ENCODE measurements at regions not wholly inside any gene's neighbourhood (a gene's known extent, or its start where the extent isn't known, plus 50 kb on each side); places are given as distances from the start of the nearest gene placed in this dataset.

- Histone ChIP-seq H3K27ac (ENCODE audit: low read length) (no peak overlapping the region), H3K27me3 (ENCODE audit: control insufficient read depth, insufficient read depth, low read length) (no peaks in the 10 kb centered on the region), H3K4me1 (ENCODE audit: control insufficient read depth, insufficient read depth, low read length) (no peaks in the 10 kb centered on the region), H3K4me3 (ENCODE audit: low read depth in 2 of 2, low read length in 2 of 2) (no peak overlapping the region), H3K9me3 (ENCODE audit: control insufficient read depth, insufficient read depth, low read depth, low read length) (no peaks in the 10 kb centered on the region), H3K36me3 (ENCODE audit: control insufficient read depth, insufficient read depth, low read length) (no peaks in the 10 kb centered on the region)
- intact Hi-C loops (cut with micrococcal nuclease; ENCODE audit: unreplicated experiment) = no loop called here
- ChIA-PET POLR2A (no interaction called here), CTCF (no interaction called here)
- TF ChIP-seq TCF7L2 (IDR thresholded peaks at IDR 0.05; ENCODE audit: low read depth, low read length) (no peak), CTCF (IDR thresholded peaks at IDR 0.05) (no peak), POLR2AphosphoS5 (IDR thresholded peaks at IDR 0.05; ENCODE audit: low read depth, low read length) (no peak), REST (IDR thresholded peaks at IDR 0.05; ENCODE audit: insufficient read depth in 1 of 2, low read depth in 2 of 2, low read length in 1 of 2) (no peak), SIN3A (IDR thresholded peaks at IDR 0.05; ENCODE audit: borderline replicate concordance, insufficient read depth, low read depth, low read length) (no peak)
- no TSS peak for BruUV-seq (replicated peaks)
- in situ Hi-C loops (cut with HindIII; ENCODE audit: low pct_unique_long_range_greater_than_20kb, low sequenced_read_pairs) = no loop called here
- ATAC-seq (no peak), DNase-seq (ENCODE audit: low read depth, low spot score) (no peak)
Observed at GRCh38 chr13:79043208-79043607, 362.8 kb downstream of the RBM26 start.

- no peak overlapping the region for H3K4me3 ChIP-seq (ENCODE audit: low read depth in 2 of 2, low read length in 2 of 2)
- H3K4me1 ChIP-seq (ENCODE audit: control insufficient read depth, insufficient read depth, low read length) = no peaks in the 10 kb centered on the region
- no peaks in the 10 kb centered on the region for H3K36me3 ChIP-seq (ENCODE audit: control insufficient read depth, insufficient read depth, low read length)
- ChIA-PET CTCF (no interaction called here), POLR2A (no interaction called here)
- ATAC-seq (no peak), DNase-seq (ENCODE audit: low read depth, low spot score) (no peak)
- H3K27ac ChIP-seq (ENCODE audit: low read length) = no peak overlapping the region
- TF ChIP-seq TCF7L2 (IDR thresholded peaks at IDR 0.05; ENCODE audit: low read depth, low read length) (no peak), POLR2AphosphoS5 (IDR thresholded peaks at IDR 0.05; ENCODE audit: low read depth, low read length) (no peak), CTCF (IDR thresholded peaks at IDR 0.05) (no peak), REST (IDR thresholded peaks at IDR 0.05; ENCODE audit: insufficient read depth in 1 of 2, low read depth in 2 of 2, low read length in 1 of 2) (no peak), SIN3A (IDR thresholded peaks at IDR 0.05; ENCODE audit: borderline replicate concordance, insufficient read depth, low read depth, low read length) (no peak)
- H3K9me3 ChIP-seq (ENCODE audit: control insufficient read depth, insufficient read depth, low read depth, low read length) = no peaks in the 10 kb centered on the region
- no TSS peak for BruUV-seq (replicated peaks)
- in situ Hi-C loops (cut with HindIII; ENCODE audit: low pct_unique_long_range_greater_than_20kb, low sequenced_read_pairs) = no loop called here
- H3K27me3 ChIP-seq (ENCODE audit: control insufficient read depth, insufficient read depth, low read length) = no peaks in the 10 kb centered on the region
- intact Hi-C loops (cut with micrococcal nuclease; ENCODE audit: unreplicated experiment) = no loop called here
Observed at GRCh38 chr13:79037197-79037596, 368.9 kb downstream of the RBM26 start.

Measured in Panc1 (cell line).